Upper lobe of right lung (tissue), 1 donor: ENCODE measurements at regions not wholly inside any gene's neighbourhood (a gene's known extent, or its start where the extent isn't known, plus 50 kb on each side); places are given as distances from the start of the nearest gene placed in this dataset.

Source experiments
- ATAC-seq: fragments of 200-7000 bp; cut with Tn5 transposase; one replicate; pipeline ENCODE4 v1.9.1; 2020; ENCODE audit warnings: mild to moderate bottlenecking, moderate library complexity
- DNase-seq: peaks from one replicate; pipeline ENCODE4 v3.0.0-alpha.2; 2020
- H3K27ac ChIP-seq: fragments of 200-600 bp; one replicate; pipeline ENCODE4 v1.8.0; 2022
- H3K27me3 ChIP-seq: fragments of 200-600 bp; one replicate; pipeline ENCODE4 v1.8.0; 2022; ENCODE audit warnings: mild to moderate bottlenecking
- H3K36me3 ChIP-seq: fragments of 200-600 bp; one replicate; pipeline ENCODE4 v1.8.0; 2022
- H3K4me1 ChIP-seq: fragments of 200-600 bp; one replicate; pipeline ENCODE4 v1.8.0; 2022
- H3K4me3 ChIP-seq: fragments of 200-600 bp; one replicate; pipeline ENCODE4 v1.8.0; 2022; ENCODE audit warnings: mild to moderate bottlenecking
- H3K9me3 ChIP-seq: fragments of 200-600 bp; one replicate; pipeline ENCODE4 v1.8.0; 2022
- CTCF ChIP-seq: fragments of 200-600 bp; IDR thresholded peaks from one replicate; pipeline ENCODE4 v1.8.0; 2022; ENCODE audit warnings: antibody characterized with exemption
- intact Hi-C: fragments of 100-400 bp; cut with DNase I; formaldehyde crosslinking; loops from one replicate; pipeline ENCODE4 v1.11.0; 2022
- donor health status: DM: no; HTN: yes; CAD: no; lungs with severe emphysema.

GRCh38 chr17:12269751-12270150 lies 249.1 kb downstream of the MAP2K4 start:
- Histone ChIP-seq H3K27ac (no peak overlapping the region), H3K9me3 (peaks cover 6% of the 10 kb centered on the region), H3K4me3 (no peak overlapping the region), H3K27me3 (no peaks in the 10 kb centered on the region), H3K36me3 (no peaks in the 10 kb centered on the region), H3K4me1 (no peaks in the 10 kb centered on the region)
- DNase-seq (no peak), ATAC-seq (no peak)
- intact Hi-C loops, result no loop called here
- no peak for TF ChIP-seq CTCF

GRCh38 chr17:12277827-12278226 lies 257.1 kb downstream of the MAP2K4 start:
- Histone ChIP-seq H3K4me1 (no peaks in the 10 kb centered on the region), H3K36me3 (no peaks in the 10 kb centered on the region), H3K27me3 (no peaks in the 10 kb centered on the region), H3K9me3 (peaks cover 6% of the 10 kb centered on the region), H3K27ac (no peak overlapping the region), H3K4me3 (no peak overlapping the region)
- ATAC-seq, result no peak
- no peak for TF ChIP-seq CTCF
- intact Hi-C loops, result no loop called here
- DNase-seq, result no peak

GRCh38 chr17:12282056-12282455 lies 261.4 kb downstream of the MAP2K4 start:
- H3K27ac ChIP-seq, result no peak overlapping the region
- H3K36me3 ChIP-seq, result no peaks in the 10 kb centered on the region
- no peak for TF ChIP-seq CTCF
- no peaks in the 10 kb centered on the region for H3K4me1 ChIP-seq
- ATAC-seq (no peak), DNase-seq (no peak)
- intact Hi-C loops, result no loop called here
- H3K4me3 ChIP-seq, result no peak overlapping the region
- H3K9me3 ChIP-seq, result no peaks in the 10 kb centered on the region
- H3K27me3 ChIP-seq, result no peaks in the 10 kb centered on the region

GRCh38 chr17:12287953-12288352 lies 267.3 kb downstream of the MAP2K4 start:
- Histone ChIP-seq H3K4me1 (no peaks in the 10 kb centered on the region), H3K4me3 (no peak overlapping the region), H3K36me3 (no peaks in the 10 kb centered on the region), H3K27ac (no peak overlapping the region), H3K27me3 (no peaks in the 10 kb centered on the region), H3K9me3 (no peaks in the 10 kb centered on the region)
- ATAC-seq (no peak), DNase-seq (no peak)
- intact Hi-C loops, result no loop called here
- TF ChIP-seq CTCF, result no peak

- no peaks in the 10 kb centered on the region for H3K4me1 ChIP-seq
- no peaks in the 10 kb centered on the region for H3K27me3 ChIP-seq
- no peak for DNase-seq
- H3K4me3 ChIP-seq, result no peak overlapping the region
- no peak for TF ChIP-seq CTCF
- intact Hi-C loops, result no loop called here
- no peak for ATAC-seq
- H3K36me3 ChIP-seq, result no peaks in the 10 kb centered on the region
- no peaks in the 10 kb centered on the region for H3K9me3 ChIP-seq
- H3K27ac ChIP-seq, result no peak overlapping the region
These were observed 269.5 kb downstream of the MAP2K4 start for GRCh38 chr17:12290207-12290606.

- Histone ChIP-seq H3K9me3 (no peaks in the 10 kb centered on the region), H3K4me3 (no peak overlapping the region), H3K27me3 (no peaks in the 10 kb centered on the region), H3K27ac (no peak overlapping the region), H3K4me1 (no peaks in the 10 kb centered on the region), H3K36me3 (no peaks in the 10 kb centered on the region)
- no peak for TF ChIP-seq CTCF
- intact Hi-C loops, result no loop called here
- no peak for DNase-seq
- ATAC-seq, result no peak
These were observed 275.5 kb downstream of the MAP2K4 start for GRCh38 chr17:12296209-12296625.
